Endothelial cell of umbilical vein (primary cell): ENCODE measurements at regions not wholly inside any gene's neighbourhood (a gene's known extent, or its start where the extent isn't known, plus 50 kb on each side); places are given as distances from the start of the nearest gene placed in this dataset.

Experiments used
- BruUV-seq: library from RNA; stranded (reverse); fragments of 400-500 nt; replicated peaks from 2 replicates; lab custom pipeline; 2021; lab: Mats Ljungman, UMichigan
- CTCF ChIA-PET: fragments of 300-600, 350-600 bp; sonication (Branson Sonifier 250); formaldehyde crosslinking; loops from one replicate; lab custom pipeline; 2021; ENCODE audit warnings: antibody characterized with exemption, inconsistent platforms; lab: Charles Lee
- POLR2A ChIA-PET: fragments of 300-600, 350-600 bp; sonication (Branson Sonifier 250); formaldehyde crosslinking; loops from one replicate; lab custom pipeline; 2021; ENCODE audit warnings: antibody characterized with exemption, inconsistent platforms; lab: Charles Lee
- DNase-seq: peaks from one replicate; pipeline ENCODE4 v3.0.0-alpha.2; 2011; ENCODE audit warnings: low read depth, low spot score
- FAIRE-seq: peaks from 2 replicates; lab custom pipeline; 2011; peaks lifted over from hg19 to GRCh38; lab: Jason Lieb, UNC
- H2AFZ ChIP-seq: 2 replicates; pipeline ENCODE4 v1.6.0; 2012; ENCODE audit warnings: low read depth, low read length, control low read depth, inconsistent platforms
- H3K27ac ChIP-seq: 2 replicates; pipeline ENCODE4 v1.5.1; 2011; ENCODE audit warnings: low read depth, mild to moderate bottlenecking, control low read depth, low read length, moderate library complexity; ENCODE audit not compliant: insufficient read depth
- H3K27me3 ChIP-seq, 2 experiments: 2 replicates each; pipeline versions ENCODE4 v1.6.0 to v1.6.1; 2011; ENCODE audit warnings: low read length in 2 of 2, mixed read lengths in 1 of 2; ENCODE audit not compliant: control insufficient read depth in 2 of 2, insufficient read depth in 2 of 2
- H3K36me3 ChIP-seq, 2 experiments: 2 replicates in 1 of 2; 3 replicates in 1 of 2; pipeline ENCODE4 v1.5.1; 2011; ENCODE audit warnings: low read length in 2 of 2, mild to moderate bottlenecking in 1 of 2, moderate library complexity in 1 of 2; ENCODE audit not compliant: control insufficient read depth in 2 of 2, insufficient read depth in 2 of 2; ENCODE audit errors: extremely low read depth in 1 of 2
- H3K4me1 ChIP-seq: 3 replicates; pipeline ENCODE4 v1.5.1; 2011; ENCODE audit warnings: mild to moderate bottlenecking, low read length; ENCODE audit not compliant: control insufficient read depth, insufficient read depth; ENCODE audit errors: extremely low read depth
- H3K4me2 ChIP-seq: 2 replicates; pipeline ENCODE4 v1.6.1; 2011; ENCODE audit warnings: low read length, control low read depth, mixed read lengths; ENCODE audit not compliant: insufficient read depth
- H3K4me3 ChIP-seq, 3 experiments: fragments of 200-600 bp in 1 of 3; sonication (generic), shearing (Covaris generic) in 1 of 3; replicated peaks in 1 of 3; 2 replicates each; pipeline ENCODE4 v1.5.1; 2011 to 2016; ENCODE audit warnings: control low read depth in 3 of 3, low read length in 3 of 3, mild to moderate bottlenecking in 2 of 3, inconsistent platforms in 1 of 3, low read depth in 1 of 3, moderate library complexity in 1 of 3; ENCODE audit not compliant: insufficient read depth in 1 of 3
- H3K79me2 ChIP-seq: 2 replicates; pipeline ENCODE4 v1.6.0; 2012; ENCODE audit warnings: low read length, inconsistent platforms; ENCODE audit not compliant: control insufficient read depth, insufficient read depth
- H3K9ac ChIP-seq: replicated peaks from 2 replicates; pipeline ENCODE3; 2011; ENCODE audit warnings: low read length, control low read depth; ENCODE audit not compliant: insufficient read depth; ENCODE audit errors: extremely low read depth
- H3K9me1 ChIP-seq: replicated peaks from 3 replicates; pipeline ENCODE4 v1.6.0; 2011; ENCODE audit warnings: mild to moderate bottlenecking, low read length; ENCODE audit not compliant: control insufficient read depth, insufficient read depth; ENCODE audit errors: extremely low read depth
- H3K9me3 ChIP-seq: replicated peaks from 2 replicates; pipeline ENCODE4 v1.5.1; 2012; ENCODE audit warnings: low read length, inconsistent platforms; ENCODE audit not compliant: control insufficient read depth, insufficient read depth
- H4K20me1 ChIP-seq: replicated peaks from 2 replicates; pipeline ENCODE3; 2011; ENCODE audit warnings: mild to moderate bottlenecking, low read length; ENCODE audit not compliant: control insufficient read depth, insufficient read depth; ENCODE audit errors: extremely low read depth
- CTCF ChIP-seq, 2 donors: IDR thresholded peaks; 1 replicate in 1 of 2; 2 replicates in 1 of 2; pipeline ENCODE4 v1.5.1; 2011; ENCODE audit warnings: low read length in 2 of 2, mild to moderate bottlenecking in 2 of 2, moderate library complexity in 2 of 2, control low read depth in 1 of 2, inconsistent platforms in 1 of 2, low read depth in 1 of 2; ENCODE audit not compliant: insufficient read depth in 1 of 2; ENCODE audit errors: extremely low read depth in 1 of 2
- EZH2 ChIP-seq: IDR thresholded peaks from 2 replicates; pipeline ENCODE4 v1.6.1; 2012; ENCODE audit warnings: borderline replicate concordance, low read depth, mild to moderate bottlenecking, moderate library complexity, low read length, inconsistent platforms; ENCODE audit not compliant: severe bottlenecking
- FOS ChIP-seq: IDR thresholded peaks from 2 replicates; pipeline ENCODE4 v1.6.1; 2011; ENCODE audit warnings: mild to moderate bottlenecking, low read length, moderate library complexity, borderline replicate concordance; ENCODE audit not compliant: insufficient read depth
- GATA2 ChIP-seq: IDR thresholded peaks from 2 replicates; pipeline ENCODE4 v1.7.0; 2011; ENCODE audit warnings: low read depth, mild to moderate bottlenecking, moderate library complexity, mixed read lengths, low read length; ENCODE audit not compliant: insufficient read length, insufficient read depth
- JUN ChIP-seq: IDR thresholded peaks from 2 replicates; pipeline ENCODE4 v1.6.1; 2011; ENCODE audit warnings: borderline replicate concordance, low read depth; ENCODE audit not compliant: insufficient read length, insufficient read depth
- dilution Hi-C: fragments of 300-500 bp; cut with MboI; formaldehyde crosslinking; loops from one replicate; pipeline ENCODE4 v1.15.0; 2019; ENCODE audit warnings: low sequenced_read_pairs; ENCODE audit not compliant: extremely low pct_ligation_motif_present
- intact Hi-C: fragments of 100-400 bp; cut with micrococcal nuclease; formaldehyde crosslinking; loops from one replicate; pipeline ENCODE4 v1.10.0; 2022

GRCh38 chr17:63350364-63350763, 95.7 kb downstream of the CYB561 start:
- Histone ChIP-seq H3K27ac (no peak overlapping the region), H3K36me3 (no peaks in the 10 kb centered on the region), H3K9ac (no peak overlapping the region), H3K27me3 (no peaks in the 10 kb centered on the region), H3K4me2 (no peak overlapping the region), H3K9me1 (no peaks in the 10 kb centered on the region), H3K79me2 (no peaks in the 10 kb centered on the region), H3K9me3 (no peaks in the 10 kb centered on the region), H3K4me1 (no peaks in the 10 kb centered on the region), H2AFZ (no peak overlapping the region), H3K4me3 (no peak overlapping the region), H4K20me1 (no peaks in the 10 kb centered on the region)
- no peak for TF ChIP-seq EZH2
- TF ChIP-seq GATA2: no peak
- TF ChIP-seq FOS: no peak
- TF ChIP-seq CTCF (IDR thresholded peaks at IDR 0.05; ENCODE audit: extremely low read depth in 1 of 2, insufficient read depth in 1 of 2, low read depth in 1 of 2, low read length in 2 of 2): no peak
- DNase-seq (no peak), FAIRE-seq (no peak)
- dilution Hi-C loops: no loop called here
- ChIA-PET POLR2A (no interaction called here), CTCF (no interaction called here)
- no TSS peak for BruUV-seq
- intact Hi-C loops: no loop called here

- POLR2A ChIA-PET: no interaction called here
Observed at GRCh38 chr17:63354256-63354655, 91.8 kb downstream of the CYB561 start.

More at GRCh38 chr17:63354256-63354655, 91.8 kb downstream of the CYB561 start:
- H3K4me3 ChIP-seq: no peak overlapping the region
- H4K20me1 ChIP-seq: no peaks in the 10 kb centered on the region
- H3K79me2 ChIP-seq: no peaks in the 10 kb centered on the region
- no peaks in the 10 kb centered on the region for H3K27me3 ChIP-seq
- CTCF ChIA-PET: no interaction called here
- no peaks in the 10 kb centered on the region for H3K9me1 ChIP-seq
- no peak overlapping the region for H3K27ac ChIP-seq
- no peak for FAIRE-seq
- dilution Hi-C loops (no loop called here), intact Hi-C loops (no loop called here)
- H3K4me2 ChIP-seq: no peak overlapping the region
- DNase-seq: no peak
- H2AFZ ChIP-seq: no peak overlapping the region
- no peak for TF ChIP-seq JUN
- no peaks in the 10 kb centered on the region for H3K9me3 ChIP-seq
- H3K4me1 ChIP-seq: peaks cover 19% of the 10 kb centered on the region
- no peak overlapping the region for H3K9ac ChIP-seq
- no TSS peak for BruUV-seq
- H3K36me3 ChIP-seq: no peaks in the 10 kb centered on the region
